SK-N-SH (cell line): ENCODE measurements at regions not wholly inside any gene's neighbourhood (a gene's known extent, or its start where the extent isn't known, plus 50 kb on each side); places are given as distances from the start of the nearest gene placed in this dataset.

Source experiments
- EP300 ChIP-seq, 2 experiments: IDR thresholded peaks; 2 replicates each; pipeline versions ENCODE4 v1.4.0 to v1.6.1; 2012; ENCODE audit warnings: borderline replicate concordance in 1 of 2, low read depth in 1 of 2, low read length in 1 of 2
- GABPA ChIP-seq: IDR thresholded peaks from 2 replicates; pipeline ENCODE4 v1.4.0; 2012; ENCODE audit warnings: low read depth, mild to moderate bottlenecking
- IRF3 ChIP-seq: fragments of 150-350 bp; IDR thresholded peaks from 2 replicates; pipeline ENCODE4 v1.6.1; 2016; ENCODE audit warnings: mild to moderate bottlenecking, low read depth, low read length
- JUND ChIP-seq: IDR thresholded peaks from 2 replicates; pipeline ENCODE4 v1.4.0; 2012
- NRF1 ChIP-seq: IDR thresholded peaks from 2 replicates; pipeline ENCODE4 v1.6.1; 2012; ENCODE audit warnings: low read depth, mild to moderate bottlenecking, low read length
- POLR2AphosphoS5 ChIP-seq: IDR thresholded peaks from 2 replicates; pipeline ENCODE4 v1.6.1; 2012; ENCODE audit warnings: low read depth, low read length
- RCOR1 ChIP-seq: fragments of 150-350 bp; IDR thresholded peaks from 2 replicates; pipeline ENCODE4 v1.6.1; 2017; ENCODE audit warnings: antibody characterized with exemption, low read length
- RFX5 ChIP-seq: IDR thresholded peaks from 2 replicates; pipeline ENCODE4 v1.6.1; 2012; ENCODE audit warnings: mild to moderate bottlenecking, improper control_type of control experiment, low read length
- TCF12 ChIP-seq: IDR thresholded peaks from 2 replicates; pipeline ENCODE4 v1.4.0; 2012
- YY1 ChIP-seq: IDR thresholded peaks from 2 replicates; pipeline ENCODE4 v1.4.0; 2012; ENCODE audit warnings: low read depth, mild to moderate bottlenecking
- TF ChIP-seq, protein P1 (sequence below): IDR thresholded peaks from 2 replicates; pipeline ENCODE4 v1.4.0; 2012; ENCODE audit warnings: low read depth
- TF ChIP-seq, protein P2 (sequence below): fragments of 200-600 bp; sonication (generic); IDR thresholded peaks from 2 replicates; pipeline ENCODE4 v1.6.1; 2017; ENCODE audit warnings: antibody characterized with exemption, mild to moderate bottlenecking, moderate library complexity

DNA sequence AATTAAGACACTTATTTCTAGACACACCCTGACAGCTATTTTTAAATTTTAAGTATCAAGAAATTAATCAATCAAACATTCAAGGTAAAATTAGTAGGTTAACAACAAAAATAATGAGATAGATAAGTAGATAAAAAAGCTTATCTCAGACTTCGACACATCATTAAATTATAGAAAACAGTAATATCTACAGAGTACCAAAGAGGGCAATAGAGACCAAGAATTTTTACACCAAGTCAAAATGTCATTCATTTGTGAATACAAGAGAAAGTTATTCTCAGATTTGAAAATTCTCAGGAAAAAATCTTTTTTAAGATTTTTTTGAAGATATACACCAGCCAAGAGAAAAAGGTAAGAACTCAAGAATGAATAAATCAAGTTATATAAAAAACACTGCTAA, 445.6 kb downstream of the ACTL7B start:
- TF ChIP-seq RFX5 (no peak), IRF3 (no peak), TCF12 (no peak), POLR2AphosphoS5 (no peak), EP300 (IDR thresholded peaks at IDR 0.05; ENCODE audit: borderline replicate concordance in 1 of 2, low read depth in 1 of 2, low read length in 1 of 2) (no peak), YY1 (no peak), JUND (no peak), RCOR1 (no peak), GABPA (no peak), NRF1 (no peak)
- TF ChIP-seq, protein P1, sequence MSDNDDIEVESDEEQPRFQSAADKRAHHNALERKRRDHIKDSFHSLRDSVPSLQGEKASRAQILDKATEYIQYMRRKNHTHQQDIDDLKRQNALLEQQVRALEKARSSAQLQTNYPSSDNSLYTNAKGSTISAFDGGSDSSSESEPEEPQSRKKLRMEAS: no peak
- TF ChIP-seq, protein P2, sequence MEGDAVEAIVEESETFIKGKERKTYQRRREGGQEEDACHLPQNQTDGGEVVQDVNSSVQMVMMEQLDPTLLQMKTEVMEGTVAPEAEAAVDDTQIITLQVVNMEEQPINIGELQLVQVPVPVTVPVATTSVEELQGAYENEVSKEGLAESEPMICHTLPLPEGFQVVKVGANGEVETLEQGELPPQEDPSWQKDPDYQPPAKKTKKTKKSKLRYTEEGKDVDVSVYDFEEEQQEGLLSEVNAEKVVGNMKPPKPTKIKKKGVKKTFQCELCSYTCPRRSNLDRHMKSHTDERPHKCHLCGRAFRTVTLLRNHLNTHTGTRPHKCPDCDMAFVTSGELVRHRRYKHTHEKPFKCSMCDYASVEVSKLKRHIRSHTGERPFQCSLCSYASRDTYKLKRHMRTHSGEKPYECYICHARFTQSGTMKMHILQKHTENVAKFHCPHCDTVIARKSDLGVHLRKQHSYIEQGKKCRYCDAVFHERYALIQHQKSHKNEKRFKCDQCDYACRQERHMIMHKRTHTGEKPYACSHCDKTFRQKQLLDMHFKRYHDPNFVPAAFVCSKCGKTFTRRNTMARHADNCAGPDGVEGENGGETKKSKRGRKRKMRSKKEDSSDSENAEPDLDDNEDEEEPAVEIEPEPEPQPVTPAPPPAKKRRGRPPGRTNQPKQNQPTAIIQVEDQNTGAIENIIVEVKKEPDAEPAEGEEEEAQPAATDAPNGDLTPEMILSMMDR: peak; percentile 49
